ENCODE measurements at regions not wholly inside any gene's neighbourhood (a gene's known extent, or its start where the extent isn't known, plus 50 kb on each side); places are given as distances from the start of the nearest gene placed in this dataset.

- H3K27me3 ChIP-seq: no peaks in the 10 kb centered on the region
- TF ChIP-seq POLR2A (IDR thresholded peaks at IDR 0.05) (no peak), CTCF (IDR thresholded peaks at IDR 0.05) (no peak)
- no peaks in the 10 kb centered on the region for H3K9me3 ChIP-seq
- no peaks in the 10 kb centered on the region for H3K4me1 ChIP-seq
- DNase-seq: no peak
- H3K4me3 ChIP-seq: no peak overlapping the region
- no peaks in the 10 kb centered on the region for H3K36me3 ChIP-seq (ENCODE audit: low read depth, missing control alignments)
- H3K27ac ChIP-seq: no peak overlapping the region
- intact Hi-C loops (cut with DNase I; ENCODE audit: low total_unique reads): no loop called here
- 40 to 71% methylated on average over 4 of the region's 4 CpGs for WGBS, 2 donors
These were observed 468.7 kb downstream of the NOVA1 start for GRCh38 chr14:26128931-26129671.

GRCh38 chr14:26124896-26125438, 472.9 kb downstream of the NOVA1 start:
- no peak overlapping the region for H3K4me3 ChIP-seq
- 59 to 60% methylated on average over 2 of the region's 2 CpGs for WGBS, 2 donors
- H3K36me3 ChIP-seq (ENCODE audit: low read depth, missing control alignments): no peaks in the 10 kb centered on the region
- no peaks in the 10 kb centered on the region for H3K9me3 ChIP-seq
- intact Hi-C loops (cut with DNase I; ENCODE audit: low total_unique reads): no loop called here
- no peaks in the 10 kb centered on the region for H3K4me1 ChIP-seq
- no peak for TF ChIP-seq POLR2A (IDR thresholded peaks at IDR 0.05)
- TF ChIP-seq CTCF (IDR thresholded peaks at IDR 0.05): no peak
- DNase-seq: no peak
- H3K27ac ChIP-seq: no peak overlapping the region
- no peaks in the 10 kb centered on the region for H3K27me3 ChIP-seq

GRCh38 chr14:26123459-26123858, 474.4 kb downstream of the NOVA1 start:
- Histone ChIP-seq H3K4me3 (no peak overlapping the region), H3K9me3 (no peaks in the 10 kb centered on the region), H3K27ac (no peak overlapping the region), H3K36me3 (ENCODE audit: low read depth, missing control alignments) (no peaks in the 10 kb centered on the region), H3K4me1 (no peaks in the 10 kb centered on the region), H3K27me3 (no peaks in the 10 kb centered on the region)
- no peak for TF ChIP-seq CTCF (IDR thresholded peaks at IDR 0.05)
- no peak for TF ChIP-seq POLR2A (IDR thresholded peaks at IDR 0.05)
- intact Hi-C loops (cut with DNase I; ENCODE audit: low total_unique reads): no loop called here
- WGBS, 2 donors: 92 to 93% methylated on average over 2 of the region's 2 CpGs
- no peak for DNase-seq

GRCh38 chr14:26121181-26121580, 476.7 kb downstream of the NOVA1 start:
- no peak overlapping the region for H3K27ac ChIP-seq
- no peak for DNase-seq
- H3K9me3 ChIP-seq: no peaks in the 10 kb centered on the region
- H3K4me1 ChIP-seq: no peaks in the 10 kb centered on the region
- TF ChIP-seq CTCF (IDR thresholded peaks at IDR 0.05) (no peak), POLR2A (IDR thresholded peaks at IDR 0.05) (no peak)
- no peak overlapping the region for H3K4me3 ChIP-seq
- H3K36me3 ChIP-seq (ENCODE audit: low read depth, missing control alignments): no peaks in the 10 kb centered on the region
- H3K27me3 ChIP-seq: no peaks in the 10 kb centered on the region
- WGBS, 2 donors: 77 to 84% methylated on average over 3 of the region's 3 CpGs
- intact Hi-C loops (cut with DNase I; ENCODE audit: low total_unique reads): no loop called here
